ENCODE measurements at regions not wholly inside any gene's neighbourhood (a gene's known extent, or its start where the extent isn't known, plus 50 kb on each side); places are given as distances from the start of the nearest gene placed in this dataset.

GRCh38 chr15:96870580-96870979 lies 540.1 kb downstream of the NR2F2 start:
- no peaks in the 10 kb centered on the region for H3K9me1 ChIP-seq (ENCODE audit: insufficient read depth, low read length)
- ATAC-seq (ENCODE audit: low read depth), result no peak
- H3K14ac ChIP-seq (replicated peaks; ENCODE audit: low read depth, low read length), result no peak overlapping the region
- H3K4ac ChIP-seq (ENCODE audit: low read depth, low read length), result no peak overlapping the region
- no peak overlapping the region for H2BK20ac ChIP-seq (ENCODE audit: low read depth, low read length)
- H3K4me1 ChIP-seq (ENCODE audit: control insufficient read depth, insufficient read depth, low read length), result no peaks in the 10 kb centered on the region
- ChIA-PET POLR2A (ENCODE audit: unreplicated experiment) (no interaction called here), CTCF (interaction anchor here (0.6 kb wide), 1 partner anchor 14 kb away, joined by 3 read pairs; no protein-coding TSS in a partner anchor)
- no peak overlapping the region for H4K91ac ChIP-seq (ENCODE audit: insufficient read depth, low read depth, low read length)
- H3K4me2 ChIP-seq (ENCODE audit: low read depth, low read length), result no peak overlapping the region
- no peak overlapping the region for H2AK9ac ChIP-seq (replicated peaks; ENCODE audit: low read depth, low read length, poor library complexity)
- no peak overlapping the region for H2BK15ac ChIP-seq (ENCODE audit: low read depth, low read length)
- in situ Hi-C loops (cut with MboI; ENCODE audit: low sequenced_read_pairs) (no loop called here), dilution Hi-C loops (cut with HindIII; ENCODE audit: low sequenced_read_pairs, unreplicated experiment) (no loop called here), intact Hi-C loops (cut with micrococcal nuclease) (no loop called here)
- H3K23ac ChIP-seq (ENCODE audit: low read depth, low read length), result no peak overlapping the region
- no peaks in the 10 kb centered on the region for H3K27me3 ChIP-seq (ENCODE audit: control insufficient read depth, insufficient read depth, low read length)
- H4K20me1 ChIP-seq (ENCODE audit: insufficient read depth, low read length), result no peaks in the 10 kb centered on the region
- H2BK5ac ChIP-seq (ENCODE audit: low read depth, low read length, poor library complexity, severe bottlenecking), result no peak overlapping the region
- no peak overlapping the region for H3K27ac ChIP-seq (ENCODE audit: insufficient read depth, low read length)
- no peak for DNase-seq
- H3K9ac ChIP-seq (ENCODE audit: low read depth, low read length), result no peak overlapping the region
- TF ChIP-seq RCOR1 (IDR thresholded peaks at IDR 0.05; ENCODE audit: insufficient replicate concordance, low read length), result no peak
- TF ChIP-seq RFX5 (IDR thresholded peaks at IDR 0.05; ENCODE audit: low read depth, low read length), result no peak
- TF ChIP-seq MXI1 (IDR thresholded peaks at IDR 0.05; ENCODE audit: borderline replicate concordance, low read depth, low read length), result no peak
- TF ChIP-seq MAFK (IDR thresholded peaks at IDR 0.05; ENCODE audit: low read depth, low read length), result no peak
- no peak for TF ChIP-seq CHD1 (IDR thresholded peaks at IDR 0.05; ENCODE audit: low read depth, low read length)
- no peak for TF ChIP-seq CTCF (conservative IDR thresholded peaks at IDR 0.05; ENCODE audit: low read depth, low read length)
- TF ChIP-seq BHLHE40 (IDR thresholded peaks at IDR 0.05; ENCODE audit: low read depth, low read length), result no peak
- TF ChIP-seq POLR2A (IDR thresholded peaks at IDR 0.05; ENCODE audit: low read depth, low read length), result no peak
- TF ChIP-seq CEBPB (IDR thresholded peaks at IDR 0.05; ENCODE audit: low read depth, low read length), result no peak
- TF ChIP-seq MAZ (IDR thresholded peaks at IDR 0.05; ENCODE audit: borderline replicate concordance, low read depth, low read length), result no peak
- no peak for TF ChIP-seq NFE2L2 (IDR thresholded peaks at IDR 0.05; ENCODE audit: low read depth, low read length)
- TF ChIP-seq RAD21 (IDR thresholded peaks at IDR 0.05; ENCODE audit: low read length), result no peak
- TF ChIP-seq, protein P1, sequence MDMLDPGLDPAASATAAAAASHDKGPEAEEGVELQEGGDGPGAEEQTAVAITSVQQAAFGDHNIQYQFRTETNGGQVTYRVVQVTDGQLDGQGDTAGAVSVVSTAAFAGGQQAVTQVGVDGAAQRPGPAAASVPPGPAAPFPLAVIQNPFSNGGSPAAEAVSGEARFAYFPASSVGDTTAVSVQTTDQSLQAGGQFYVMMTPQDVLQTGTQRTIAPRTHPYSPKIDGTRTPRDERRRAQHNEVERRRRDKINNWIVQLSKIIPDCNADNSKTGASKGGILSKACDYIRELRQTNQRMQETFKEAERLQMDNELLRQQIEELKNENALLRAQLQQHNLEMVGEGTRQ (IDR thresholded peaks at IDR 0.05; ENCODE audit: low read depth, low read length), result no peak
- no peak for TF ChIP-seq SMC3 (IDR thresholded peaks at IDR 0.05; ENCODE audit: low read depth, low read length)
- TF ChIP-seq, protein P2, sequence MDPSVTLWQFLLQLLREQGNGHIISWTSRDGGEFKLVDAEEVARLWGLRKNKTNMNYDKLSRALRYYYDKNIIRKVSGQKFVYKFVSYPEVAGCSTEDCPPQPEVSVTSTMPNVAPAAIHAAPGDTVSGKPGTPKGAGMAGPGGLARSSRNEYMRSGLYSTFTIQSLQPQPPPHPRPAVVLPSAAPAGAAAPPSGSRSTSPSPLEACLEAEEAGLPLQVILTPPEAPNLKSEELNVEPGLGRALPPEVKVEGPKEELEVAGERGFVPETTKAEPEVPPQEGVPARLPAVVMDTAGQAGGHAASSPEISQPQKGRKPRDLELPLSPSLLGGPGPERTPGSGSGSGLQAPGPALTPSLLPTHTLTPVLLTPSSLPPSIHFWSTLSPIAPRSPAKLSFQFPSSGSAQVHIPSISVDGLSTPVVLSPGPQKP (IDR thresholded peaks at IDR 0.05; ENCODE audit: borderline replicate concordance, low read depth, low read length), result no peak
- no peak for TF ChIP-seq FOS (IDR thresholded peaks at IDR 0.05; ENCODE audit: low read depth, low read length)
- H3K79me1 ChIP-seq (ENCODE audit: low read depth in 1 of 2, low read length in 2 of 2), result no peaks in the 10 kb centered on the region
- no peak overlapping the region for H2BK120ac ChIP-seq (ENCODE audit: low read depth, low read length)
- H3K9me3 ChIP-seq (ENCODE audit: control insufficient read depth, insufficient read depth, low read length), result peaks cover 14% of the 10 kb centered on the region
- no peak overlapping the region for H4K5ac ChIP-seq (ENCODE audit: low read depth, low read length)
- no peak overlapping the region for H2AFZ ChIP-seq (replicated peaks; ENCODE audit: low read length, poor library complexity)
- no peak overlapping the region for H4K8ac ChIP-seq (ENCODE audit: low read depth in 2 of 2, low read length in 2 of 2)
- BruUV-seq (replicated peaks), result no TSS peak
- H3K4me3 ChIP-seq (ENCODE audit: insufficient read depth, low read depth, low read length), result no peak overlapping the region
- no peak overlapping the region for H3K56ac ChIP-seq (ENCODE audit: extremely low read depth, insufficient read depth, low read length)
- no peak overlapping the region for H2AK5ac ChIP-seq (ENCODE audit: low read depth, low read length)
- no peaks in the 10 kb centered on the region for H3K36me3 ChIP-seq (ENCODE audit: control insufficient read depth, insufficient read depth, low read length)
- no peak overlapping the region for H3K18ac ChIP-seq (ENCODE audit: low read depth, low read length)
- WGBS, 2 experiments (ENCODE audit: extremely low coverage in 2 of 2, insufficient read length in 1 of 2), result 60% methylated on average over 1 of the region's 8 CpGs; no CpG with 5 or more reads in 1 of the 2 experiments

Measured in IMR-90 (cell line).